ENCODE measurements at regions not wholly inside any gene's neighbourhood (a gene's known extent, or its start where the extent isn't known, plus 50 kb on each side); places are given as distances from the start of the nearest gene placed in this dataset.

DNA sequence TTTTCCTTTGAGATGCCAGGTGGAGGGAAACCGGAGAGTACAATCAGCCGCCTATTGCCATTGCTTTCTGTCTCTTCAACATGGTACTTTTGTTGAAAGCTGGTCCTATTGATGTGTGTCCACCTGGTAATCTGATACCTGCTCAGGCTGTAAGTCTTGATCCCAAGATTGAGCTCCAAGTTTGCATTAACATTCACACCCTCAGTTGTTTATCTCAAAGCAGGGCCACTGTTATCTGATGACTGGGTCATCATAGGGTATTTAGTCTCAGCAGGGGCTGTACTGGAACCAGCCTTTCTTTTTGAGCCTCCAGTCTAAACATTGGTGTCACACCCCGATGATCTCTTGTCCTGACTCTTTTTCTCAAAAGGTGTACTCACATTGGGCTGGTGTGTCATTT is 370.3 kb upstream of the TOM1L1 start:
- no TSS peak for BruUV-seq (replicated peaks)
- H3K27me3 ChIP-seq (replicated peaks in 1 of 2; ENCODE audit: control insufficient read depth in 2 of 2, insufficient read depth in 2 of 2, low read length in 1 of 2) = no peaks in the 10 kb centered on the region
- no peak for FAIRE-seq
- H3K79me2 ChIP-seq (ENCODE audit: control insufficient read depth, insufficient read depth, low read length) = no peaks in the 10 kb centered on the region
- ChIA-PET RAD21 (ENCODE audit: unreplicated experiment) (no interaction called here), SMC1A (ENCODE audit: uncharacterized antibody, unreplicated experiment) (no interaction called here), CTCF (no interaction called here), POLR2A (no interaction called here)
- no peaks in the 10 kb centered on the region for H4K20me1 ChIP-seq (ENCODE audit: control insufficient read depth, insufficient read depth)
- TF ChIP-seq, protein P1, sequence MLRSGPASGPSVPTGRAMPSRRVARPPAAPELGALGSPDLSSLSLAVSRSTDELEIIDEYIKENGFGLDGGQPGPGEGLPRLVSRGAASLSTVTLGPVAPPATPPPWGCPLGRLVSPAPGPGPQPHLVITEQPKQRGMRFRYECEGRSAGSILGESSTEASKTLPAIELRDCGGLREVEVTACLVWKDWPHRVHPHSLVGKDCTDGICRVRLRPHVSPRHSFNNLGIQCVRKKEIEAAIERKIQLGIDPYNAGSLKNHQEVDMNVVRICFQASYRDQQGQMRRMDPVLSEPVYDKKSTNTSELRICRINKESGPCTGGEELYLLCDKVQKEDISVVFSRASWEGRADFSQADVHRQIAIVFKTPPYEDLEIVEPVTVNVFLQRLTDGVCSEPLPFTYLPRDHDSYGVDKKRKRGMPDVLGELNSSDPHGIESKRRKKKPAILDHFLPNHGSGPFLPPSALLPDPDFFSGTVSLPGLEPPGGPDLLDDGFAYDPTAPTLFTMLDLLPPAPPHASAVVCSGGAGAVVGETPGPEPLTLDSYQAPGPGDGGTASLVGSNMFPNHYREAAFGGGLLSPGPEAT (IDR thresholded peaks at IDR 0.05; ENCODE audit: low read depth) = no peak
- TF ChIP-seq, protein P2, sequence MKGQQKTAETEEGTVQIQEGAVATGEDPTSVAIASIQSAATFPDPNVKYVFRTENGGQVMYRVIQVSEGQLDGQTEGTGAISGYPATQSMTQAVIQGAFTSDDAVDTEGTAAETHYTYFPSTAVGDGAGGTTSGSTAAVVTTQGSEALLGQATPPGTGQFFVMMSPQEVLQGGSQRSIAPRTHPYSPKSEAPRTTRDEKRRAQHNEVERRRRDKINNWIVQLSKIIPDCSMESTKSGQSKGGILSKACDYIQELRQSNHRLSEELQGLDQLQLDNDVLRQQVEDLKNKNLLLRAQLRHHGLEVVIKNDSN (IDR thresholded peaks at IDR 0.05; ENCODE audit: borderline replicate concordance, extremely low read length, insufficient read depth, low read depth, low read length) = no peak
- TF ChIP-seq CREM (IDR thresholded peaks at IDR 0.05; ENCODE audit: low read depth) (no peak), NFIC (IDR thresholded peaks at IDR 0.05; ENCODE audit: low read depth, low read length) (no peak), NRF1 (conservative IDR thresholded peaks at IDR 0.05; ENCODE audit: low read depth, low read length) (no peak)
- TF ChIP-seq, protein P3, sequence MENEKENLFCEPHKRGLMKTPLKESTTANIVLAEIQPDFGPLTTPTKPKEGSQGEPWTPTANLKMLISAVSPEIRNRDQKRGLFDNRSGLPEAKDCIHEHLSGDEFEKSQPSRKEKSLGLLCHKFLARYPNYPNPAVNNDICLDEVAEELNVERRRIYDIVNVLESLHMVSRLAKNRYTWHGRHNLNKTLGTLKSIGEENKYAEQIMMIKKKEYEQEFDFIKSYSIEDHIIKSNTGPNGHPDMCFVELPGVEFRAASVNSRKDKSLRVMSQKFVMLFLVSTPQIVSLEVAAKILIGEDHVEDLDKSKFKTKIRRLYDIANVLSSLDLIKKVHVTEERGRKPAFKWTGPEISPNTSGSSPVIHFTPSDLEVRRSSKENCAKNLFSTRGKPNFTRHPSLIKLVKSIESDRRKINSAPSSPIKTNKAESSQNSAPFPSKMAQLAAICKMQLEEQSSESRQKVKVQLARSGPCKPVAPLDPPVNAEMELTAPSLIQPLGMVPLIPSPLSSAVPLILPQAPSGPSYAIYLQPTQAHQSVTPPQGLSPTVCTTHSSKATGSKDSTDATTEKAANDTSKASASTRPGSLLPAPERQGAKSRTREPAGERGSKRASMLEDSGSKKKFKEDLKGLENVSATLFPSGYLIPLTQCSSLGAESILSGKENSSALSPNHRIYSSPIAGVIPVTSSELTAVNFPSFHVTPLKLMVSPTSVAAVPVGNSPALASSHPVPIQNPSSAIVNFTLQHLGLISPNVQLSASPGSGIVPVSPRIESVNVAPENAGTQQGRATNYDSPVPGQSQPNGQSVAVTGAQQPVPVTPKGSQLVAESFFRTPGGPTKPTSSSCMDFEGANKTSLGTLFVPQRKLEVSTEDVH (IDR thresholded peaks at IDR 0.05; ENCODE audit: low read depth, partially characterized antibody) = no peak
- no peaks in the 10 kb centered on the region for H3K36me3 ChIP-seq (ENCODE audit: control insufficient read depth in 2 of 2, insufficient read depth in 2 of 2, low read length in 1 of 2)
- no peak for ATAC-seq
- no peak overlapping the region for H3K4me2 ChIP-seq (ENCODE audit: control insufficient read depth, insufficient read depth)
- no peaks in the 10 kb centered on the region for H3K4me1 ChIP-seq (ENCODE audit: control insufficient read depth, insufficient read depth, low read length)
- no peak for DNase-seq (ENCODE audit: low read depth, low spot score)
- H3K9me3 ChIP-seq (replicated peaks; ENCODE audit: control insufficient read depth, insufficient read depth, low read length) = no peaks in the 10 kb centered on the region; the same call in 2 of the 3 replicates
- in situ Hi-C loops (cut with MboI) (loop anchor here (10.0 kb wide), 1 partner anchor 64 kb away; no protein-coding TSS in a partner anchor), intact Hi-C loops (cut with micrococcal nuclease; ENCODE audit: unreplicated experiment) (no loop called here)
- no peak overlapping the region for H3K4me3 ChIP-seq
- no peak overlapping the region for H3K27ac ChIP-seq (ENCODE audit: control insufficient read depth, insufficient read depth)
- no peak overlapping the region for H3K9ac ChIP-seq (ENCODE audit: control insufficient read depth, insufficient read depth, low read length)
- no peak overlapping the region for H2AFZ ChIP-seq (ENCODE audit: control insufficient read depth, low read depth, low read length)
- WGBS (ENCODE audit: insufficient coverage, insufficient replicate concordance, low lambda C conversion rate, missing lambda C conversion rate) = 31% methylated on average over 3 of the region's 3 CpGs

All from GM12878 (cell line).